Osteoblast (primary cell): ENCODE measurements at regions not wholly inside any gene's neighbourhood (a gene's known extent, or its start where the extent isn't known, plus 50 kb on each side); places are given as distances from the start of the nearest gene placed in this dataset.

ENCODE experiments used
- DNase-seq: peaks from one replicate; pipeline ENCODE4 v3.0.0; 2011; ENCODE audit warnings: low spot score, mixed read lengths; ENCODE audit not compliant: insufficient read length; ENCODE audit errors: missing footprints
- H2AFZ ChIP-seq: 2 replicates; pipeline ENCODE4 v1.6.0; 2011; ENCODE audit warnings: mild to moderate bottlenecking, low read length
- H3K27ac ChIP-seq: 2 replicates; pipeline ENCODE4 v1.5.1; 2011; ENCODE audit warnings: mild to moderate bottlenecking, low read depth, low read length, moderate library complexity
- H3K27me3 ChIP-seq: 2 replicates; pipeline ENCODE4 v1.6.0; 2012; ENCODE audit warnings: mild to moderate bottlenecking, control low read depth, inconsistent platforms, low read length, moderate library complexity; ENCODE audit not compliant: insufficient read depth
- H3K36me3 ChIP-seq: 2 replicates; pipeline ENCODE4 v1.5.1; 2011; ENCODE audit warnings: mild to moderate bottlenecking, low read length, control low read depth, moderate library complexity; ENCODE audit not compliant: insufficient read depth
- H3K4me1 ChIP-seq: 2 replicates; pipeline ENCODE4 v1.5.1; 2011; ENCODE audit warnings: mild to moderate bottlenecking, low read length, control low read depth, moderate library complexity; ENCODE audit not compliant: insufficient read depth
- H3K4me2 ChIP-seq: 2 replicates; pipeline ENCODE4 v1.6.0; 2011; ENCODE audit warnings: mild to moderate bottlenecking, low read length; ENCODE audit not compliant: insufficient read depth
- H3K4me3 ChIP-seq: fragments of 200-600 bp; sonication (generic); 3 replicates; pipeline ENCODE4 v1.5.1; 2012; ENCODE audit warnings: mild to moderate bottlenecking, low read length, inconsistent platforms; ENCODE audit not compliant: insufficient read depth
- H3K79me2 ChIP-seq: 2 replicates; pipeline ENCODE4 v1.6.0; 2012; ENCODE audit warnings: mild to moderate bottlenecking, low read length, control low read depth, inconsistent platforms; ENCODE audit not compliant: insufficient read depth
- H3K9me3 ChIP-seq: 2 replicates; pipeline ENCODE4 v1.5.1; 2011; ENCODE audit warnings: low read depth, low read length, control low read depth
- H4K20me1 ChIP-seq: 2 replicates; pipeline ENCODE4 v1.6.0; 2012; ENCODE audit warnings: mild to moderate bottlenecking, low read length, control low read depth; ENCODE audit not compliant: insufficient read depth
- TF ChIP-seq, protein P1 (sequence below): IDR thresholded peaks from 2 replicates; pipeline ENCODE4 v1.5.1; 2011; ENCODE audit warnings: mild to moderate bottlenecking, low read depth, low read length, moderate library complexity; ENCODE audit errors: extremely low read depth

DNA sequence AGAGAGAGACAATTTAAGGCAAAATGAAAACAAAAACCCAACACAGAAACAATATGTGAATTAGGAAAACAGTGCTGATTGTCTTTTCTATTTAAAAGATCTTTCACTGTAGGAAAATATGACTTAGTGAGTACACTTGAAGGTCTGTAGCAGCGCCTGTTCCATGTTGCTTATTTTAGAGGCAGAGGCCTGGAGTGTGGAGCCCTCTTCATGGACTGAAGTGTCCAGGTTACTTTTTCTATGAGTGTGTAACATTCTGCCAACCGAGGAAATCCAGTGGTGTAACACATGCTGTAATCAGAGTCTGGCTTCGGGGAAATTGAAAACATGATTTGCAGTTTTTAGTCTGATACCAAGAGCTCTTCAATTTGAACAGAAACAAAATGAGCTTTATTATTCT is 64.0 kb upstream of the GPRIN3 start:
- Histone ChIP-seq H4K20me1 (no peaks in the 10 kb centered on the region), H3K4me3 (no peak overlapping the region), H3K27ac (no peak overlapping the region), H3K36me3 (no peaks in the 10 kb centered on the region), H3K4me1 (no peaks in the 10 kb centered on the region), H3K9me3 (no peaks in the 10 kb centered on the region), H3K4me2 (no peak overlapping the region), H3K79me2 (no peaks in the 10 kb centered on the region), H2AFZ (no peak overlapping the region), H3K27me3 (no peaks in the 10 kb centered on the region)
- TF ChIP-seq, protein P1, sequence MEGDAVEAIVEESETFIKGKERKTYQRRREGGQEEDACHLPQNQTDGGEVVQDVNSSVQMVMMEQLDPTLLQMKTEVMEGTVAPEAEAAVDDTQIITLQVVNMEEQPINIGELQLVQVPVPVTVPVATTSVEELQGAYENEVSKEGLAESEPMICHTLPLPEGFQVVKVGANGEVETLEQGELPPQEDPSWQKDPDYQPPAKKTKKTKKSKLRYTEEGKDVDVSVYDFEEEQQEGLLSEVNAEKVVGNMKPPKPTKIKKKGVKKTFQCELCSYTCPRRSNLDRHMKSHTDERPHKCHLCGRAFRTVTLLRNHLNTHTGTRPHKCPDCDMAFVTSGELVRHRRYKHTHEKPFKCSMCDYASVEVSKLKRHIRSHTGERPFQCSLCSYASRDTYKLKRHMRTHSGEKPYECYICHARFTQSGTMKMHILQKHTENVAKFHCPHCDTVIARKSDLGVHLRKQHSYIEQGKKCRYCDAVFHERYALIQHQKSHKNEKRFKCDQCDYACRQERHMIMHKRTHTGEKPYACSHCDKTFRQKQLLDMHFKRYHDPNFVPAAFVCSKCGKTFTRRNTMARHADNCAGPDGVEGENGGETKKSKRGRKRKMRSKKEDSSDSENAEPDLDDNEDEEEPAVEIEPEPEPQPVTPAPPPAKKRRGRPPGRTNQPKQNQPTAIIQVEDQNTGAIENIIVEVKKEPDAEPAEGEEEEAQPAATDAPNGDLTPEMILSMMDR, result no peak
- no peak for DNase-seq

DNA sequence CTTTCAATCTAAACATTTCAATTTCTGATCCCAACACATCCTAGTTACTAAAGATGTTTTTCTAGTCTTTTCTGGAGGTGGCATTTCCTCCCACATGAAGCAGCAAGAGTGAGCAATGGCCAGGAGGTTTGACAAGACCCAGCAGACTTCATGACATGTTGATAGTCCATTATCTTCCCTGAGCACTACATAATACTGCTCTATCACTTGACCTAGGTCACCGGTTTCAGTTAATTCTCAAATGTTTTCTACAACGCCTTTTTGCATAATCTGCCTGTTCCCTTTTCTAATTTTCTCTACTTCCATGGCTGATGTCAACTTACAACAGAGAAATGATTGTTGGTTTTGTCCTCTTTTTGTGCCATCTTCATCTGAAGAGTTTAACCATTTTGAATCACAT is 62.0 kb upstream of the GPRIN3 start:
- Histone ChIP-seq H4K20me1 (no peaks in the 10 kb centered on the region), H3K79me2 (no peaks in the 10 kb centered on the region), H3K4me1 (no peaks in the 10 kb centered on the region), H3K4me2 (no peak overlapping the region), H3K36me3 (no peaks in the 10 kb centered on the region), H3K27me3 (no peaks in the 10 kb centered on the region), H2AFZ (no peak overlapping the region), H3K9me3 (no peaks in the 10 kb centered on the region), H3K4me3 (no peak overlapping the region), H3K27ac (no peak overlapping the region)
- no peak for DNase-seq
- TF ChIP-seq, protein P1, result no peak

DNA sequence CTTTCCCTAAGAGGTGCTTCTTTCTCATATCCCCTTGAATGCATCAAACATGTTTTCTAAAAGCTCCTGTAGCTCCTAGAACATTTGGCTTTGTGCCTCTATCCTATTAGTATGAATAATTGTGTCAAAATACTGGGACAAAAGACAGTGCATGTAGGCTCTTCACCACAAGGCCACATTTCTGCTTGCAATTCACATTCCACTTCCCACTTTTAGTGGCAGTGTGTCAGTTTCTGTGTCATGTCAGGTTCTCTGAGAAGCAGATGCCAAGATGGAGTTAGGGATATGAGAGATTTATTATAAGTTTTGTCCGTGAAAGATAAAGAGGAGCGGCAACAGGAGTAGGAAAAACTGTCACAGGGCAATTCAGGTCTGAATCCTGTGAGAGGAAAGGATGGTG is 61.3 kb upstream of the GPRIN3 start:
- TF ChIP-seq, protein P1, result no peak
- H2AFZ ChIP-seq, result no peak overlapping the region
- H3K27ac ChIP-seq, result no peak overlapping the region
- no peaks in the 10 kb centered on the region for H3K79me2 ChIP-seq
- H3K36me3 ChIP-seq, result no peaks in the 10 kb centered on the region
- H3K4me1 ChIP-seq, result no peaks in the 10 kb centered on the region
- no peaks in the 10 kb centered on the region for H3K27me3 ChIP-seq
- DNase-seq, result no peak
- no peaks in the 10 kb centered on the region for H4K20me1 ChIP-seq
- H3K4me3 ChIP-seq, result no peak overlapping the region
- no peak overlapping the region for H3K4me2 ChIP-seq
- H3K9me3 ChIP-seq, result no peaks in the 10 kb centered on the region

DNA sequence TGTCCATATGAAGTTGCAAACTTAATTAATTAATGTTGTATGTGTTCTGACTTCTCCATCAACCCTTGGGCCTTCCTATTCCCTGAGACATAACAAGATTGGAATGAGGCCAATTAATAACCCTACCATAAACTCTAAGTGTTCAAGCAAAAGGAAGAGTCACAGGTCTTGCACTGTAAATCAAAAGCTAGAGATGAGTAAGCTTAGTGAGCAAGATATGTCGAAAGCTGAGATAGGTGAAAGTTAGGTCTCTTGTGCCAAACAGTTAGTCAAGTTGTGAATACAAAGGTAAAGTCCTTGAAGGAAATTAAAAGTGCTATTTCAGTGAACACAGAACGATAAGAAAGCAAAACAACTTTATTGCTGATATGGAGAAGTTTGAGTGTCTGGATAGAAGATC is 58.2 kb upstream of the GPRIN3 start:
- TF ChIP-seq, protein P1, result no peak
- DNase-seq, result no peak
- Histone ChIP-seq H2AFZ (no peak overlapping the region), H3K9me3 (no peaks in the 10 kb centered on the region), H3K4me2 (no peak overlapping the region), H4K20me1 (no peaks in the 10 kb centered on the region), H3K27me3 (no peaks in the 10 kb centered on the region), H3K4me1 (no peaks in the 10 kb centered on the region), H3K36me3 (no peaks in the 10 kb centered on the region), H3K27ac (no peak overlapping the region), H3K4me3 (no peak overlapping the region), H3K79me2 (no peaks in the 10 kb centered on the region)
